ENCODE measurements at regions not wholly inside any gene's neighbourhood (a gene's known extent, or its start where the extent isn't known, plus 50 kb on each side); places are given as distances from the start of the nearest gene placed in this dataset.

- Histone ChIP-seq H2BK15ac (ENCODE audit: low read depth, low read length) (no peak overlapping the region), H3K27me3 (ENCODE audit: control insufficient read depth, insufficient read depth, low read length) (0 out of 2 replicates have a peak, but pooled peaks cover 2% of the 10 kb centered on the region), H3K9ac (ENCODE audit: low read depth, low read length) (no peak overlapping the region), H3K18ac (ENCODE audit: low read depth, low read length) (no peak overlapping the region), H4K8ac (ENCODE audit: low read depth in 2 of 2, low read length in 2 of 2) (no peak overlapping the region), H3K56ac (ENCODE audit: extremely low read depth, insufficient read depth, low read length) (no peak overlapping the region), H2BK20ac (ENCODE audit: low read depth, low read length) (no peak overlapping the region), H4K91ac (ENCODE audit: insufficient read depth, low read depth, low read length) (no peak overlapping the region), H3K9me1 (ENCODE audit: insufficient read depth, low read length) (no peaks in the 10 kb centered on the region), H4K20me1 (ENCODE audit: insufficient read depth, low read length) (no peaks in the 10 kb centered on the region), H3K4me1 (ENCODE audit: control insufficient read depth, insufficient read depth, low read length) (no peaks in the 10 kb centered on the region), H3K79me1 (ENCODE audit: low read depth in 1 of 2, low read length in 2 of 2) (no peaks in the 10 kb centered on the region), H3K14ac (replicated peaks; ENCODE audit: low read depth, low read length) (no peak overlapping the region), H3K4me2 (ENCODE audit: low read depth, low read length) (no peak overlapping the region), H3K36me3 (ENCODE audit: control insufficient read depth, insufficient read depth, low read length) (no peaks in the 10 kb centered on the region), H3K27ac (ENCODE audit: insufficient read depth, low read length) (no peak overlapping the region), H2AK5ac (ENCODE audit: low read depth, low read length) (no peak overlapping the region), H2BK5ac (ENCODE audit: low read depth, low read length, poor library complexity, severe bottlenecking) (no peak overlapping the region), H2AK9ac (replicated peaks; ENCODE audit: low read depth, low read length, poor library complexity) (peak overlapping the region; percentile 81), H4K5ac (ENCODE audit: low read depth, low read length) (no peak overlapping the region), H2AFZ (replicated peaks; ENCODE audit: low read length, poor library complexity) (peak overlapping the region; percentile 86), H3K9me3 (ENCODE audit: control insufficient read depth, insufficient read depth, low read length) (peaks cover 7% of the 10 kb centered on the region), H3K4me3 (ENCODE audit: insufficient read depth, low read depth, low read length) (no peak overlapping the region), H3K4ac (ENCODE audit: low read depth, low read length) (no peak overlapping the region; the same call in 1 of the 2 replicates), H2BK120ac (ENCODE audit: low read depth, low read length) (peak overlapping the region; percentile 65; the same call in 1 of the 2 replicates), H3K23ac (ENCODE audit: low read depth, low read length) (no peak overlapping the region)
- ChIA-PET CTCF (interaction anchor here (0.6 to 1.8 kb wide), 11 partner anchors 17 to 310 kb away, joined by 3 to 12 read pairs (median 3); partner anchors contain the start of gene NEDD4L), POLR2A (ENCODE audit: unreplicated experiment) (no interaction called here)
- dilution Hi-C loops (cut with HindIII; ENCODE audit: low sequenced_read_pairs, unreplicated experiment) (no loop called here), in situ Hi-C loops (cut with MboI; ENCODE audit: low sequenced_read_pairs) (loop anchor here (5.0 to 25.0 kb wide), 2 partner anchors 240 to 605 kb away; no protein-coding TSS in a partner anchor), intact Hi-C loops (cut with micrococcal nuclease) (loop anchor here (1.0 to 10.0 kb wide), 7 partner anchors 161 to 880 kb away; no protein-coding TSS in a partner anchor)
- TF ChIP-seq RCOR1 (IDR thresholded peaks at IDR 0.05; ENCODE audit: insufficient replicate concordance, low read length) (no peak), MAZ (IDR thresholded peaks at IDR 0.05; ENCODE audit: borderline replicate concordance, low read depth, low read length) (no peak), FOS (IDR thresholded peaks at IDR 0.05; ENCODE audit: low read depth, low read length) (no peak), CEBPB (IDR thresholded peaks at IDR 0.05; ENCODE audit: low read depth, low read length) (peak; percentile 69), CHD1 (IDR thresholded peaks at IDR 0.05; ENCODE audit: low read depth, low read length) (no peak), SMC3 (IDR thresholded peaks at IDR 0.05; ENCODE audit: low read depth, low read length) (peak; percentile 97), NFE2L2 (IDR thresholded peaks at IDR 0.05; ENCODE audit: low read depth, low read length) (no peak), CTCF (conservative IDR thresholded peaks at IDR 0.05; ENCODE audit: low read depth, low read length) (peak; percentile 97), BHLHE40 (IDR thresholded peaks at IDR 0.05; ENCODE audit: low read depth, low read length) (no peak), ELK1 (IDR thresholded peaks at IDR 0.05; ENCODE audit: borderline replicate concordance, low read depth, low read length) (no peak), RAD21 (IDR thresholded peaks at IDR 0.05; ENCODE audit: low read length) (peak; percentile 99), MAFK (IDR thresholded peaks at IDR 0.05; ENCODE audit: low read depth, low read length) (peak; percentile 75), USF2 (IDR thresholded peaks at IDR 0.05; ENCODE audit: low read depth, low read length) (no peak), POLR2A (IDR thresholded peaks at IDR 0.05; ENCODE audit: low read depth, low read length) (0 out of 2 replicates have a peak, but pooled peaks have one; percentile 25), MXI1 (IDR thresholded peaks at IDR 0.05; ENCODE audit: borderline replicate concordance, low read depth, low read length) (no peak)
- DNase-seq (peak; percentile 86), ATAC-seq (ENCODE audit: low read depth) (peak; percentile 100)
- no CpG with 5 or more reads among the region's 10 CpGs for WGBS, 2 experiments (ENCODE audit: extremely low coverage in 2 of 2, insufficient read length in 1 of 2)
- BruUV-seq (replicated peaks), result no TSS peak
These were observed 78.8 kb upstream of the ATP8B1 start for GRCh38 chr18:57881818-57882413.

All from IMR-90 (cell line).